Glomerular visceral epithelial cell (primary cell): ENCODE measurements at regions not wholly inside any gene's neighbourhood (a gene's known extent, or its start where the extent isn't known, plus 50 kb on each side); places are given as distances from the start of the nearest gene placed in this dataset.
"Not testable (repeated sequence)": the region's sequence is repeated elsewhere in the genome, so short reads cannot be mapped to it uniquely, and the experiment has no call there.

Experiments
- DNase-seq: peaks from one replicate; pipeline ENCODE4 v3.0.0-alpha.2; 2016; ENCODE audit errors: extremely low spot score

GRCh38 chr20:40930561-40930960 lies 98.1 kb upstream of the TOP1 start:
- DNase-seq: no peak

GRCh38 chr20:40931410-40932044 lies 97.1 kb upstream of the TOP1 start:
- DNase-seq: no peak

GRCh38 chr20:40932436-40932835 lies 96.2 kb upstream of the TOP1 start:
- no peak for DNase-seq

DNA sequence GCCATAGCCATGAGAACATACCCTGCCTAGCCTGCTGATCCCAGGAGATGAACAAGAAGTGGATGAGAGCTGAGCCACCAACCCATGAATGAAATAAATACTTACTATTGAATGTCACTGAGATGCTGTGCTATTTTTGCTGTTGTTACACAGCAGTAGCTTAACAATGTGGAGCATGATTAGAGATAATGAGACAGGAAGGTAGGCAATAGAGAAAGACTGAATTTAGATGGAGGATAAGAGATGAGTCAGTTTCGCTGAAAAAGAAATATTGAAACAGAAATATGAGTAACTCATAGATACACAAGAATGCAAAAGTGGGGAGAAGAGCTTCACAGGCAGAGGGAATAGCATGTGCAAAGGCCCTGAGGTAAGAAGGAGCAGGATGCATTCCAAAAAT lies 94.9 kb upstream of the TOP1 start:
- no peak for DNase-seq

DNA sequence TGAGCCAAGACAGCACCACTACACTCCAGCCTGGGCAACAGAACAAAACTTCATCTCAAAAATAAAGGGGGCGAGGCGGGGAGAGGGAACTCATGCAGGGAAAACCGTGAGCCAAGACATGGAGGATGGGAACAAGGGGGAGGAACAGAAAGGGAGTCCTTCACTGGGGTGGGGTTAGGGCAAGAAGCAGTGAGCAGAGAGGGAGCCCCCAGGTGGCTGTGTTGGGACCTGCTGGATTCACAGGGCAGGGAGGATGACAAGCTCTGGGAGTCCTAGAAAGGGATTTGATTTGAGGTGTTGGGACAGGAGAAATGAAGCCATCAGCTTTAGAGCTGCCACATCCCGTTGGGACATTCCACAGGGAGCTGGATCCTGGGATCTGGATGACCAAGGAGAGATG lies 90.6 kb upstream of the TOP1 start:
- DNase-seq: no peak

- no peak for DNase-seq
Observed at GRCh38 chr20:40939667-40940066, 89.0 kb upstream of the TOP1 start.

DNA sequence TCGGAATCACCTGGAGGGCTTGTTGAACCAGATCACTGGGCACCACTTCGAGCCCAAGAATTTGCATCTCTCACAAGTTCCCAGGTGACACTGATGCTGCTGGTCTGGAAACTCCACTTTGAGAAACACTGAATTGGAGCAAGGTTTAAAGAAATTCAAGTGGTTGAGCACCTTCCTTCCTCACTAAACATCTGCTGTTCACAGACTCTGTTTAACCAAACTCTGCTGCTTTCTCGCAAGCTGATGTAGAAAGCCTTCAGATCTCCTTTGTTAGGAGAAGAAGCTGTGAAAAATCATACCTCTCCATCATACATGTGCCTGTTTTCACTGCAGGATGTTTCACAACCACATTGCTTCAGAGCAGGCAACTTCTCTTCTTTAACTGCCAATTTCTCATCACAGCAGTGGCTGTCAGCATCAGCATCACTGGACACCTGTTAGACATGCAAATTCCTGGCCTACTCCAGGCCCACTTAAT lies 87.5 kb upstream of the TOP1 start:
- no peak for DNase-seq

DNA sequence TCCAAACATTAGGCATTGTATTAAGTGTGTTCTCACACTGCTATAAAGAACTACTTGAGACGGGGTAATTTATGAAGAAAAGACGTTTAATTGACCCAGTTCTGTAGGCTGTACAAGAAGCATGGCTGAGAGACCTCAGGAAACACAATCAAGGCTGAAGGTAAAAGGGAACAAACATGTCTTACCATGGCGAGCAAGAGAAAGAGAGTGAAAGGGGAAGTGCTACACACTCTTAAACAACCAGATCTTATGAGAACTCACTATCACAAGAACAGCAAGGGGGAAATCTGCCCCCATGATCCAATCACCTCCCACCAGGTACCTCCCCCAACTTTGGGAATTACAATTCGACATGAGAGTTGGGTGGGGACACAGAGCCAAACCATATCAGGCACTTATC lies 86.6 kb upstream of the TOP1 start:
- no peak for DNase-seq

DNA sequence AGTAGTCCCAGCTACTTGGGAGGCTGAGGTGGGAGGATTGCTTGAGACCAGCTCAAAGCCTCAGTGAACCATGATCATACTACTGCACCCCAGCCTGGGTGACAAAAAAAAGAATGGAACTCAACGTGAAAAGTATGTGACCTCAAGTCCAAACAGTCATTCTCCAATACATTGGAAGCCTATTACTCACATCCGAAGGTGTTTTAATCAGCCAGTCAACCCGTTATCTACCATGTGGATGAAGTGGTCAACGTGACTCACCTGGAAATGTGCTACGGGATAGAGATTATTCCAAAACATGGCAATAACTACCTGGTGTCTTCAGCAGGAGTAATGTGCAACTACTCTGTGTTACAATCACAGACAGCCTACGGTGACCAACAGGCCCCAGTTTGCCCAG lies 85.8 kb upstream of the TOP1 start:
- no peak for DNase-seq

DNA sequence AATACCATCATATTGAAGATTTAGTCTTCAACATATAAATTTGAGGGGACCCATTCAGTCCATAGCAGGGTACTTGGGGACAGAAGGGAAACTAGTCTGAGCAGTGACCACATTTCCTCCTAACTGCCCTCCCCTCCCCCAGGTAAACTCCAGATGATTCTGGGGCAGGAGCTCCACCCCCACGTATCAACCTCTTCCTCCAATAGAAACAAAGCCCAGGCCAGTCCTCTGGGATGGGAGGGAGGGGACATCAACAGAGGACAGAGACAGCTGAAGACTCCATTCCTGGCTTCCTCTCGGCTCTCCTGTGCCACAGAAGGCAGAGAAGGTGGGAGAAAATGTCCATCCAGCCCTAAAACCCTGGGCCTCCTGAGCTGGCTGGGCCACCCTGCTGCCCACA lies 85.0 kb upstream of the TOP1 start:
- DNase-seq: no peak

DNA sequence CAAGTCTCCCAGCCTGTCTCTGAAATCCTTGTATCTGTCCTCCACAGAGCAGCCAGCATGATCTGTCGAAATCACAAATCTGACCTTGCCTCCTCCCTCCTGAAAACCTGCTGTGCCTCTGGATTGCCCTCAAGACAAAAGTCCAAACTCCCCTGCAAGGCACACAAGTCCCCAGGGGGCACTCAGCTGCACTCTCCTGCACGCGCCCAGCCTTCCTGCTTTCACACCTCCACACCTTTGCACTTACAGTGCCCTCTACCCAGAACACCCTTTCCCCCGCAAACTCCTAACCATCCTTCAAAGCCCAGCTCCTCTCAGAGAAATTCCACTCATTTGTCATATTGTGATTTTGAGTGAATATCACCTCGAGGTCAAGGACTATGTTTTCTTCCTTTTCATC lies 83.4 kb upstream of the TOP1 start:
- no peak for DNase-seq

GRCh38 chr20:40945754-40946450 lies 82.7 kb upstream of the TOP1 start:
- no peak for DNase-seq

GRCh38 chr20:40946451-40946850 lies 82.2 kb upstream of the TOP1 start:
- DNase-seq: no peak

DNA sequence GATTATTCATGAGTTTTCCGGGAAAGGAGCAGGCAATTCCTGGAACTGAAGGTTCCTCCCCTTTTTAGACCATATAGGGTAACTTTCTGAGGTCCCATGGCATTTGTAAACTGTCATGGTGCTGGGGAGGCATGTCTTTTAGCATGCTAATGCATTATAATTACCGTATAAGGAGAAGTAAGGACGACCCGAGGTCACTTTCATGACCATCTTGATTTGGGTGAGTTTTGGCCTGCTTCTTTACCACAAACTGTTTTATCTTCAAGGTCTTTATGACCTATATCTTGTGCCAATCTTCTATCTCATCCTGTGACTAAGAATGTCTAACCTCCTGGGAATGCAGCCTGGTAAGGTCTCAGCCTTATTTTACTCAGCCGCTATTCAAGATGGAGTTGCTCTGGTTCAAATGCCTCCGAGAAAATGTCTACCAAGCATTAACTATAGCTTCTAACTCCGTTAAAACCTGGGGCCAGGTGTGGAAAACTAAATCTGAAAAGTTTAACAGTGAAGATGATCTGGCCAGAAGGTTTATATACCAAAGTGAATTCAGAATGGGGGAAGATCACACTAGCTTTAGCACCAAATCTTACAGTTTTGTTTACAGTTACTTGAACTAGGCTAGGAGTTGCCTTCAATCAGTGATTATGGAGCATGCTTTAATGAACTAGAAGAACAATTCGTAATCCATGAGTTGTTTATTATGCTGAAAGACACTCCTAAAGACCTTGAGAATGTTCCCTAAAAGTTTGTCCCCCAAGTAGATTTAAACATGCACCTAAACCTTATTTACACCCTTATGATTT lies 80.0 kb upstream of the TOP1 start:
- no peak for DNase-seq

DNA sequence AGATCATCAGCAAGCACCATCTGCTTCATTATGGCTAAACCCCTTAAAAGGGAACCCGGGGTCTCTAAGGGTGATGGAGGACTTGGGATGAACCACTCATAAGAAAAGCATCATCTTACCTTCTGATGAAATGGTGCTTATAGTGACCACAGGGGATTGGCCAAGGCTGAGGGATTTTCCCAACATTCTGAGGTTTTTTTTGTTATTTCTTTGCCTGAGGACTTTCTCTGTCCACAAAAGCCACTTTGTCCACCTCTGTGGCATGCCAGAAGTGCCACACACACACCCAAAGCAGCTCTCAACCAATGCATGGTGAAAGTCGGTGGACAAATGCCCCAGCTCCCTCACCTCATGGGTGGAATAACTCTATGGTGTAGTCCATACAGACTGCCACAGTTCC lies 79.3 kb upstream of the TOP1 start:
- no peak for DNase-seq

DNA sequence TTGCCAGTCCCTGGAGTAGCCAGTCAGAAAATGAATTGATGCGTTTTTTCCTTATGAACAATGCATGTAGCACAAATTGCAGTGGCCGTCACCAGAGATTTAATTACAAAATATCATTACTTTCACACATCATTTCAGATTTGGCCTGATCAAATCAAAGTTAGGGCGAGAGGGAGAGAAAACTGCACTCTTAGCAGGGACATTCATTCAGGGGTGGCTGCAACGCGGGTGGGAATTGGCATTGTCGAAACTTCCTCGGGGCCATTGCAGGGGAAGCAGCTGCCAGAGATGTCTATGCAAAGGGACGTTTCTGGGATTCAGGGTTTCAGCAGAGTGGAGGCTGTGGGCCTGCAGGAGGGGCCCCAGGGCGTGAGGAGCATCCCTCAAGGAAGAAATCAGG lies 76.5 kb upstream of the TOP1 start:
- no peak for DNase-seq

DNA sequence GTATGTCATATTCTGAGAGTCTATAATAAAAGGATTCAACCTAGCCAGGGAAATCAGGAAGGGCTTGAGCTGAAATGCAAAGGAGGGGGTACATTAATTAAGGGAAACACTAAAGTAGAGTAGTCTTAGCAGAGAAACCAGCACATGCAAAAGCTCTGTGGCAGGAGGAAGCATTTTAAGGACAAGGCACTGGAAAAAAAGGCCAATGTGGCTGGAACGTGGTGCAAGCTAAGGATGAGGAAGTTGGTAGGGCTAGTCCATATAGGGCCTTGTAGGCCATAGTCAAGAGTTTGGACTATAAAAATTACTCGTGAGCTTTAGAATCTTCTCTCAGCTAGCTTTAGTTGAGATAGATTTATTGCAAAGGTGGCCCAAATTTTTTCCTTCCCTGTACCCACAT lies 75.2 kb upstream of the TOP1 start:
- DNase-seq: no peak

- DNase-seq: no peak
Observed at GRCh38 chr20:40953856-40954255, 74.8 kb upstream of the TOP1 start.

DNA sequence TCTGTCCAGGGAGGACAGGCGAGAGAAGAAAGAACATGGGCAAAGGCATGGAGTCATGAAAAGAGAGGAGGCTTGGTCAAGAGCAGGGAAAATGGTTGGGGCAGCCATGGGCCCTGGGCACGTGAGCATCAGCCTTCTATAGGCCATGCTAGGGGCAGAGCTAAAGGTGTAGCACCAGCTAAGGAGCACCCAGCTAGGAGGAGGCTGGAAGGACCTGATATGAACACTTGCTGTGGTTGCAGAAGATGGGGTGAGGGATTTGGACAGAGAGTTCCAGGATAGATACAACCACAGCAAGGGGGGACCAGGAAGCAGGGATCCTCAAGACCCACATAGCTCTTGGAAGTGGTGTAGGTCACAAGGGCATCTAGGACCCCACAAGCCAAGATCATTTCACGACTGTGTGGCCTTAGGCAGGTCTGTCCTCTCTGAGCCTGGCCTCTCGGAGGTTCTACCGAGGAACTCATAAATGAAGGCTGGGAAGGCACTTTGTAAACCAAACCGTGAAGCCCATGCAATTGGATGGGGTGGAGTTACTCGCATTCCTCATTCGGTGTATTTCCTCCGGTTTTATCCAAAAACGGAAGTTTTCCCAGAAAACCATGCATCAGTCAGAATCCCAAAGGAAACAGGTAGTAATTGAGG lies 74.0 kb upstream of the TOP1 start:
- no peak for DNase-seq

DNA sequence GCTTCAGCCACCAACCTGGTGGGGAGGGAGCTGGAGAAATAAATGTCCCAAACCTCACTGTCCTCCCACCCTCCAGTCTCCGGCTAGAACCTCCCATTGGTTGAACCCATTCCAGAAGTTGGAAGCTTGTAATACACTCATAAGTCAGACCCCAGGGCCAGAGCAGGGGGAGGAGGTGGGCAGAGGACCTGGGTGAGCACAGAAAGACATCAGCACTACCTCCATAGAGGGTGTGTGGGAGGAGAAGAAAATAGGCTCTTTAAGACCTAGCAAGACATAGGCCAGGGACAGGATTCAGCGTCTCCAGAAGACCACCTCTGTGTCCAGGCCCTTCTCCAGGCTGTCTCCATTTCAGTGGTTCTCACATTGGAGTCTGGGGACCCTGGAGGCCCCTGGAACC lies 73.3 kb upstream of the TOP1 start:
- DNase-seq: no peak

- not testable (repeated sequence) for DNase-seq
Observed at GRCh38 chr20:40955826-40956225, 72.8 kb upstream of the TOP1 start.

DNA sequence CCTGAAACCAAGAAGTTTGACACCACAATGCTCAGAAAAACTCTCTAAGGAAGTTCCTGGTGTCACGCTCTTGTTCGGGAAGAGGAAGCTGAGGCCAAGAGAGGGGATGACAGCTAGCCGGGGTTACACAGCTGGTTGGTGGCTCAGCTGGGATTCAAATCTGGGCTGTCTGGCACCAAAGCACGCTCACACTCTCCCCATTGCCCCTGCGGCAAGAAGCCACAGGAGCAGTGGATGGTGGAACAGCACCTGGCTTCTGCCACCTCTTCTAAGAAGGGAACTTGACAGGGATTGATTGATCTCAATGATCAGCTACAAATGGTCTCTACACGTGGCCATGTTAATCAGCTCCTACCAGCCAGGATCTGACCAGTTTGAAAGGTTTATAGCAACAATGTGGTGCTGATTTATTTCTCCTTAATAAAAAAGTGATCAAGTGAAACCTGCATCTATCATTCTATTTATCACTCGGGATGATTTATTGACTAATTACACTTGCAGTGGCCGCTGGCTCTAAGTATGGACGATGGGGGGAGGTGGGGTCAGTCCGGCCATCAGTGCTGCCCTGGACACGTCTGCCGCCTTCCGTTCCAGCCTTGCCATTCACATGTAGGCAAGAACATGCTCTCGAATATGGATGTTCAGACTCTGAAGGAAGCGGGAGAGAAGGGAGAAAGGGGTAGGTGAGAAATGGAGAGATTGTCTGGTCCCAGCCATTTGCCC lies 71.9 kb upstream of the TOP1 start:
- DNase-seq: no peak
